22Rv1 (cell line): ENCODE measurements at regions not wholly inside any gene's neighbourhood (a gene's known extent, or its start where the extent isn't known, plus 50 kb on each side); places are given as distances from the start of the nearest gene placed in this dataset.

Experiments
- H3K27ac ChIP-seq: fragments of 450-650 bp; 2 replicates; pipeline ENCODE4 v1.5.1; 2017
- ZFX ChIP-seq: fragments of 450-650 bp; IDR thresholded peaks from 2 replicates; pipeline ENCODE4 v1.6.1; 2017; ENCODE audit warnings: antibody characterized with exemption, borderline replicate concordance
- TF ChIP-seq, protein P1 (sequence below): fragments of 450-650 bp; IDR thresholded peaks from 2 replicates; pipeline ENCODE4 v1.5.1; 2017; ENCODE audit warnings: mild to moderate bottlenecking

DNA sequence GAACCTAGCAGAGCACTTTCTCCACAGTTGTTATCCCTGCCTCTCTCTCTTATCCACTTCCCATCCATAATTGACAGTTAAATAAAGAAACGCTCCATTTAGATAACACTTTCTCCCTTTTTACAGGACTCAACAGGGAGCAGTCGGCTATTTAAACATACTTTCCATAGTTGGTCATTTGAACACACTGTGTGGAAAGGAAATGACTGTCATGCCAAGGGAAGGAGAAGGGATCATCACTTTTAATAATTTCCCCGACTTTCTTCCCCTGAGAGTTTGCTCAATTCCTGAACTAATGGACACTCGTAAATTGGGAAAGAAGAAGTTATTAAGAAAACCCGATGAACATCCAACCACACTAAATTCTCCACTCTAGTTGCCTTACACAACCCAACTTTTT lies 400.8 kb upstream of the PTGER4 start:
- no peak overlapping the region for H3K27ac ChIP-seq
- TF ChIP-seq, protein P1, sequence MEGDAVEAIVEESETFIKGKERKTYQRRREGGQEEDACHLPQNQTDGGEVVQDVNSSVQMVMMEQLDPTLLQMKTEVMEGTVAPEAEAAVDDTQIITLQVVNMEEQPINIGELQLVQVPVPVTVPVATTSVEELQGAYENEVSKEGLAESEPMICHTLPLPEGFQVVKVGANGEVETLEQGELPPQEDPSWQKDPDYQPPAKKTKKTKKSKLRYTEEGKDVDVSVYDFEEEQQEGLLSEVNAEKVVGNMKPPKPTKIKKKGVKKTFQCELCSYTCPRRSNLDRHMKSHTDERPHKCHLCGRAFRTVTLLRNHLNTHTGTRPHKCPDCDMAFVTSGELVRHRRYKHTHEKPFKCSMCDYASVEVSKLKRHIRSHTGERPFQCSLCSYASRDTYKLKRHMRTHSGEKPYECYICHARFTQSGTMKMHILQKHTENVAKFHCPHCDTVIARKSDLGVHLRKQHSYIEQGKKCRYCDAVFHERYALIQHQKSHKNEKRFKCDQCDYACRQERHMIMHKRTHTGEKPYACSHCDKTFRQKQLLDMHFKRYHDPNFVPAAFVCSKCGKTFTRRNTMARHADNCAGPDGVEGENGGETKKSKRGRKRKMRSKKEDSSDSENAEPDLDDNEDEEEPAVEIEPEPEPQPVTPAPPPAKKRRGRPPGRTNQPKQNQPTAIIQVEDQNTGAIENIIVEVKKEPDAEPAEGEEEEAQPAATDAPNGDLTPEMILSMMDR, result no peak

DNA sequence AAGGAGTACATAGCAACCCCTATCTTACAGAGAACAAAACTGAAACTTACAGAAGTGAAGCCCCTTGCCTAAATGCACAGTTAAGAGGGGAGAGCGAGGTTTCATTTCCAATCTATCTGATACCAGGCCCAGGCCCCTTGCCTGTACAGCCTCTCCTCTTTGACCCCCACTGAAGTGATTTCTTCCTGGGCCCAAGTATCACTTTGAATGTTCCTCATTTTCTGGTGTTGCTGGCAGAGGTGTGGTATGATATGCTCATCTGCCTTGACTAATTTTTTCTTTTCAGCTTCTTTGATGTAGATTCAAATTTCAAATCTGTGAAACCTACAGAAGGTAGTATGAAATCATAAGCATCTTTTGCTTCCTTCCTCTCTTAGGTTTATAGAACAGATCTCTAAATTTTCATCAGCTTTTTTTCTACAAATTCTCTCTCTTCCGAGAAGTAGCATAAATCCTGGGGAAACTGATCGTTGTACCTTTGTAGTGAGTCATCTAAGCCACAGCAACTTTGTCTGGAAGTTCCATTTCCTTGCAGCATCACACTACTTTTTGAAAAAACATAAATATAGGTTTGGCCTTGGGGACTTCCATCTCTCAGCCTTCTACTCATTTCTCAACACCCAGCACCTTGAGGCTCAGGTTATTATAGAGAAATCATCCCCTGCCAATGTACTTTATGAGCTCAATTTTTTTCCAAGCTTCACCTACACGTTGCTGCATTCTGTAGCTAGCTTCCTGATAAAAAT lies 402.4 kb upstream of the PTGER4 start:
- no peak overlapping the region for H3K27ac ChIP-seq
- TF ChIP-seq, protein P1, result no peak
- no peak for TF ChIP-seq ZFX

DNA sequence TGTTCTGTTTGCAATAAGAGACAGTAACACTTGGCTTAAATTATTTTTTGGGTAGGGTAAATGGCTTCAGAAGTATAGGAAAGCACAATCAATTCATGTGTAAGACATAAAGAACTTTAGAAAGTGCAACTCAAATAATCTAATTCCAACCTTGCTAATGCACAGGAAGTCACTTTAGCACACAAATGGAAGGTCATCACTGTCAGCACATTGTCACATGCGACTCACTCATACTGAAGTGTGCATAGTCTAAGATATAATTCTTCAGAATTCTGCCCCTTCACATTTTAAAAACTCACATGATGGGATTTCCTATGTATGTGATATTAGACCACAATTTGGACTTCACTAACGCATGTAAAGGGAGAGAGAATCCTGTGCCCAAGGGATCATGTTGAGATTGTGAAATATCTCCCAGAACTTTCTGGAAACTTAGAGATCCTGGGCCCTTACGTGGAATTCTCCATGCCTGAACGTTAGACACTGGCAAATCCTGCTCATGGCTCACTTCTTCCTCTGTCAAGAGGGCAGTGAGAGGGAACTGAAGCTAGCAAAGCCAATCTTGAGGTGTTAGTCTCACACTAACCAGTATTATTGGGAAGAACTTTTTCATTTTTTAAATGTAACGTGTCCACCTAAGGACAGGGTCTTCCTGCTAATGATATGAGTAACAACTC lies 403.2 kb upstream of the PTGER4 start:
- TF ChIP-seq, protein P1, result no peak
- TF ChIP-seq ZFX, result no peak
- H3K27ac ChIP-seq, result no peak overlapping the region

DNA sequence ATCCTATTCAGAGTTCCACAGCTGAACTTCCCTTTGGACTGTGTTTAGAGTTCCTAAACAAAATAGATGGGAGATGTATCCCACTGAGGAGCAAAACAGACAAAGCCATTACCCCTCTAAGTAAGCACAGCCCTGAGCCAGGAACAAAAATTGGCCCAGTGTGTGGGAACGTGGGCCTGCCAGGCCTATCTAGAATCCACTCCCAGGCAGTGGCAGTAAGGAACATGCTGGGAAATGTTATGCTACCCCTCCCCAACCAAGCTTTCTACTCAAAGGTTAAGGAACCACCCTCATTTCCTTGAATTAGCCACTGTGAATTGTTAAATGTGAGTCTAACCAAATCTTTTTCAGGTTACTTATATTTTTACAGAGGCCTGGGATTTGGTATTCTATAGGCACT lies 405.1 kb upstream of the PTGER4 start:
- no peak overlapping the region for H3K27ac ChIP-seq
- TF ChIP-seq, protein P1, result no peak
- TF ChIP-seq ZFX, result no peak

- H3K27ac ChIP-seq, result no peak overlapping the region
- TF ChIP-seq ZFX, result no peak
- TF ChIP-seq, protein P1, result no peak
These were observed 405.8 kb upstream of the PTGER4 start for GRCh38 chr5:40273936-40274335.

GRCh38 chr5:40271476-40271875 lies 408.2 kb upstream of the PTGER4 start:
- H3K27ac ChIP-seq, result no peak overlapping the region
- no peak for TF ChIP-seq ZFX
- TF ChIP-seq, protein P1, result no peak

DNA sequence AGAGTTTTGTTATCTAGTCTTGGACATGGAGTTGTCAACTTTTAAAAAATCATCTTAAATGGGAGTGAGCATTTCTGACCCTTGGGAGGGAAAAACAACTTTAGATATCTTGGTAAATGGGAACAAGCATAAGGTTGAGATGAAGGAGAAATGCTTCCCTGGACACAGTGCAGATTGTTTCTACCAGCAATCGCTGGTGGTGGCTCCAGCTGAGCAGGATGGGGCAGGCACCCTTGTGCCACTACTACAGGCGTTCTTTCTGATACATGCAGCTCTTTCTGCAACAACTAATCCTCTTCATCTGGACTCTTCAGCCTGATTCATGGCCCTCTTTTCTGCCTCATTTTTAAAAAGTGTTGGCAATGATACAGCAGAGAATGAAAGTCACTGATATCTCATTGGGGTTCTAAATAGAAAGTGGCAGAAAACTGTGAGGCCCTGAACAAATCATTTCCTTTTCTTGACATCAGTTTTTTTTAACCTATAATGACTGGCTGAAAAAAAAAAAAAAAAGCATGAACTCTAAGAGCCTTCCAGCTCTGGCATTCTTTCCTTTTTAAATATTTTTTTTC lies 409.4 kb upstream of the PTGER4 start:
- no peak overlapping the region for H3K27ac ChIP-seq
- no peak for TF ChIP-seq ZFX
- TF ChIP-seq, protein P1, result no peak
